ENCODE measurements at regions not wholly inside any gene's neighbourhood (a gene's known extent, or its start where the extent isn't known, plus 50 kb on each side); places are given as distances from the start of the nearest gene placed in this dataset.
"Not testable (repeated sequence)": the region's sequence is repeated elsewhere in the genome, so short reads cannot be mapped to it uniquely, and the experiment has no call there.

DNA sequence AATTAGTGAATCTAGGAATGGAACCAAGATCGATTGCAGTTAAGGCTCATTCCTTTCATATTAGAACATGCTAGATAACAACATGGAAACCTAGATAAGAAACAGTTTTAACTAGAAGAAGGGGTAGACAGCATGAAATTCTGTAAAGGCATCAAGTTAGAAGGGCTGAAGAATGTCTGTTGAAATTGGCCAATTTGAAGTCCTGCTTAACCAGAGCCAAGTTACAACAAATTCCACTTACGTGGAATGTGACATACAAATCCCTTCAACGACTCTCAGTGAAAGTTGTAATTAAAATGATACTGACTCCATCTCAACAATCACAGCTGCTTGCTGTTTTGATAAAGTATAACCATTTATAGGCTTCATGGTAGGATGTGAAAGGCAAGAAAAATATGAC, 1065.7 kb downstream of the DNAJB9 start:
- Histone ChIP-seq H4K20me1 (ENCODE audit: insufficient read depth, low read depth, low read length) (no peaks in the 10 kb centered on the region), H3K4me1 (ENCODE audit: low read length) (no peaks in the 10 kb centered on the region), H3K36me3 (ENCODE audit: insufficient read depth, low read length) (no peaks in the 10 kb centered on the region), H3K9me2 (replicated peaks; ENCODE audit: insufficient read depth, low read length) (no peaks in the 10 kb centered on the region), H3K27ac (ENCODE audit: low read length) (no peak overlapping the region), H3K4me2 (ENCODE audit: low read depth, low read length, poor library complexity, severe bottlenecking) (no peak overlapping the region), H3K27me3 (ENCODE audit: low read length) (no peaks in the 10 kb centered on the region), H3K79me2 (ENCODE audit: low read length) (no peaks in the 10 kb centered on the region), H3K4me3 (ENCODE audit: low read length) (no peak overlapping the region), H2AFZ (ENCODE audit: low read length) (no peak overlapping the region), H3K9me3 (ENCODE audit: low read length) (peaks cover 9% of the 10 kb centered on the region; the same call in 1 of the 2 replicates), H3K9ac (ENCODE audit: low read length) (no peak overlapping the region)
- DNase-seq, result no peak

DNA sequence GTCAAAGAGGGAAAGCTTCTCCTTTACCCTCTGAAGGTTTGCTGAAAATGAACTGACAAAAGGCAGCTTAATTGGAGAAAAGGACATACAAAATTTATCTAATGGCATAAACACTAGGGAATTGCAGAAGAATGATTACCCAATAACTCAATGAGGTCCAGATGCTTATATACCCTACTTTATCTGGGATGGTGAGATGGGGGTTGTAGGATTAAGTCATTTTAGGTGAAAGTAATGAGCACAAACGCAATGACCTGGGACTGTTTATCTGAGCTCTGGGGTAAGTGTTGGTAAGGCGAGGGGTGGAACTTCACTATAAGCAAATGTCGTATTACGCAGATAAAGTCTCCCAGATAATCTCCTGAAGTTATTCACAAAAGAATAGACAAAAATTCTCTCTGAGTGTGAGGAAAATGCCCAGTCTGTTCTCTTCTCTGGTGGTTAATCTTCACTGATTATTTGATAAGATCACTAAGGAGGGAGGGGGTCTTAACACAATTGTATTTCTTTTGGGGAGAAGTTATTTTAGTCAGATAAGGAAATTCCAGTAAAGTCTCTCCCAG, 1067.8 kb downstream of the DNAJB9 start:
- Histone ChIP-seq H3K27me3 (ENCODE audit: low read length) (no peaks in the 10 kb centered on the region), H2AFZ (ENCODE audit: low read length) (no peak overlapping the region), H3K4me1 (ENCODE audit: low read length) (no peaks in the 10 kb centered on the region), H3K36me3 (ENCODE audit: insufficient read depth, low read length) (no peaks in the 10 kb centered on the region), H3K4me3 (ENCODE audit: low read length) (no peak overlapping the region), H4K20me1 (ENCODE audit: insufficient read depth, low read depth, low read length) (no peaks in the 10 kb centered on the region), H3K27ac (ENCODE audit: low read length) (no peak overlapping the region), H3K9me2 (replicated peaks; ENCODE audit: insufficient read depth, low read length) (no peaks in the 10 kb centered on the region), H3K79me2 (ENCODE audit: low read length) (no peaks in the 10 kb centered on the region), H3K9ac (ENCODE audit: low read length) (no peak overlapping the region), H3K4me2 (ENCODE audit: low read depth, low read length, poor library complexity, severe bottlenecking) (no peak overlapping the region), H3K9me3 (ENCODE audit: low read length) (peaks cover 7% of the 10 kb centered on the region; the same call in 1 of the 2 replicates)
- DNase-seq, result no peak

DNA sequence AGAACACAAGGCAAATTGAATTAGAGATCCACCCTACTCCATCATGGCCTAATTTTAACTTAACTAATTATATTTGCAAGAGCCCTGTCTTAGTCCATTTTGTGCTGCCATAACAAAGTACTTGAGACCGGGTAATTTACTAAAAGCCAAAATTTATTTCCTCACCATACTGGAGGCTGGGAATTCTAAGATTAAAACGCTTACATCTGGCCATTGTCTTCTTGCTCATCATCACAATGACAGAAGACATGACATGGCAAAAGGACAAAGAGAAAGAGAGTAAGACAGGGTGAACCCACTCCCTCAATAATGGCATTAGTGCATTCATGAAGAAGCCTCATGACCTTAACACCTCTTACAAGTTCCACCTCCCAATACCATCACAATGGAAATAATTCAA, 1068.6 kb downstream of the DNAJB9 start:
- H3K4me2 ChIP-seq (ENCODE audit: low read depth, low read length, poor library complexity, severe bottlenecking), result no peak overlapping the region
- peaks cover 3% of the 10 kb centered on the region; the same call in 1 of the 2 replicates for H3K9me3 ChIP-seq (ENCODE audit: low read length)

DNA sequence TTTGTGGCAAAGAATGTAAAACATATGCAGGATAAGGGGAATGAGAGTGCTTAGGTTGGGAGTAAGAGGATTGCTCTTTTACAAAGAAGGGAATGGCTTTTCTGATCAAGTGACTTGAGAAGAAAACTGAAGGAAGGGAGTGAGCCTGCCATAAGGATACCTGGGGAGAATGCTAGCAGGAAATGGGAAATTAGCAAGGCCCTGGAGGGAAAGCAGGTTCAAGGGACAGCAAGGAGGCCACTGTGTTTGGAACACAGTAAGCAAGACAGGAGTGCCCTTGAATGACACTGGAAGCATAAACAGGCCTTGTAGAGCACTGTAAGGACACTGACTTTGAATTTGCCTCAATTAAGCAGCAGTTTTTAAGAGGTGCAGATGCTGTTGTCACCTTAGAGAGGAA, 1069.9 kb downstream of the DNAJB9 start:
- Histone ChIP-seq H4K20me1 (ENCODE audit: insufficient read depth, low read depth, low read length) (no peaks in the 10 kb centered on the region), H3K9ac (ENCODE audit: low read length) (no peak overlapping the region), H3K79me2 (ENCODE audit: low read length) (no peaks in the 10 kb centered on the region), H3K4me2 (ENCODE audit: low read depth, low read length, poor library complexity, severe bottlenecking) (no peak overlapping the region), H2AFZ (ENCODE audit: low read length) (no peak overlapping the region), H3K4me1 (ENCODE audit: low read length) (no peaks in the 10 kb centered on the region), H3K4me3 (ENCODE audit: low read length) (no peak overlapping the region), H3K27me3 (ENCODE audit: low read length) (no peaks in the 10 kb centered on the region), H3K9me3 (ENCODE audit: low read length) (no peaks in the 10 kb centered on the region; the same call in 1 of the 2 replicates), H3K9me2 (replicated peaks; ENCODE audit: insufficient read depth, low read length) (no peaks in the 10 kb centered on the region), H3K36me3 (ENCODE audit: insufficient read depth, low read length) (no peaks in the 10 kb centered on the region), H3K27ac (ENCODE audit: low read length) (no peak overlapping the region)
- DNase-seq, result no peak

More for the DNA sequence above, 1068.6 kb downstream of the DNAJB9 start:
- H3K4me3 ChIP-seq (ENCODE audit: low read length), result no peak overlapping the region
- no peaks in the 10 kb centered on the region for H3K79me2 ChIP-seq (ENCODE audit: low read length)
- no peak for DNase-seq
- no peaks in the 10 kb centered on the region for H3K9me2 ChIP-seq (replicated peaks; ENCODE audit: insufficient read depth, low read length)
- no peaks in the 10 kb centered on the region for H4K20me1 ChIP-seq (ENCODE audit: insufficient read depth, low read depth, low read length)
- no peak overlapping the region for H3K27ac ChIP-seq (ENCODE audit: low read length)
- no peak overlapping the region for H3K9ac ChIP-seq (ENCODE audit: low read length)
- no peak overlapping the region for H2AFZ ChIP-seq (ENCODE audit: low read length)
- no peaks in the 10 kb centered on the region for H3K4me1 ChIP-seq (ENCODE audit: low read length)
- H3K36me3 ChIP-seq (ENCODE audit: insufficient read depth, low read length), result no peaks in the 10 kb centered on the region
- no peaks in the 10 kb centered on the region for H3K27me3 ChIP-seq (ENCODE audit: low read length)

DNA sequence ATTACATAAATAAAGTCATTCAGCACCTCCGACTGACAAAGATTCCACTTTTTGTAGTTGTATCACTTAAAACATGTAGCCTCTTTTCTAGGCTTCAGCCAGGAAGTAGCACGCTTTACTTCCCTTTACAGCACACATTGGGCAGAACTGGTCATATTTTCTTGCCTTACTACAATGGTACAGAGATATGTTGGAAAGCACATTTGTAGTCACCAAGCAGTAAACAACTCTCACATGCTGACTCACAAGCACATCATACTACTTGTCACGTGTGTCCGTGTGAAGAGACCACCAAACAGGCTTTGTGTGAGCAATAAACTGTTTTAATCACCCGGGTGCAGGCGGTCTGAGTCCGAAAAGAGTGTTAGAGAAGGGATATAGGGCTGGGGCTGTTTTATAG, 1071.8 kb downstream of the DNAJB9 start:
- no peak overlapping the region for H3K4me2 ChIP-seq (ENCODE audit: low read depth, low read length, poor library complexity, severe bottlenecking)
- no peaks in the 10 kb centered on the region for H3K9me2 ChIP-seq (replicated peaks; ENCODE audit: insufficient read depth, low read length)
- no peaks in the 10 kb centered on the region for H3K36me3 ChIP-seq (ENCODE audit: insufficient read depth, low read length)
- H3K9me3 ChIP-seq (ENCODE audit: low read length), result no peaks in the 10 kb centered on the region
- no peak overlapping the region for H3K9ac ChIP-seq (ENCODE audit: low read length)
- no peak overlapping the region for H3K27ac ChIP-seq (ENCODE audit: low read length)
- no peak for DNase-seq
- H3K27me3 ChIP-seq (ENCODE audit: low read length), result no peaks in the 10 kb centered on the region
- H3K4me3 ChIP-seq (ENCODE audit: low read length), result no peak overlapping the region
- no peaks in the 10 kb centered on the region for H3K79me2 ChIP-seq (ENCODE audit: low read length)
- H2AFZ ChIP-seq (ENCODE audit: low read length), result no peak overlapping the region
- no peaks in the 10 kb centered on the region for H4K20me1 ChIP-seq (ENCODE audit: insufficient read depth, low read depth, low read length)
- H3K4me1 ChIP-seq (ENCODE audit: low read length), result no peaks in the 10 kb centered on the region

DNA sequence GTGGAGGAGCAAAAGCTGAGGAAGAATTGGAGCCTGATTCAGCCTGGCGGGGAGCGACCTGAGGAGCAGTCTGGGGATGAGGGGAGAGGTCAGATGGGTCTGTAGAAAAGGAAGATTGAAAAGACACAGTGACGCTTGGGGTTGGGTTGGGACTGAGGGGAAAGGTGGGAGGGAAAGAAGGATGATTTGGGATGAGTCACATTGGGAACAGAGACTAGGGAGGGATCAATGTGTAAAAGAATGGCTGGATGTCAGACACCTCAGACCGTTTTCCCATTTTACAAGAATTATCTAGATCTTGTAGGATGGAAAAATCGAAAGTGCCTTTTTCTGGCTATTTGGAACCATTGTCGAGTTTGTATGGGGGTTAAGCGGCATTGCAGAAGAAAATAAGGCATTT, 1076.5 kb downstream of the DNAJB9 start:
- DNase-seq, result no peak
- Histone ChIP-seq H3K9ac (ENCODE audit: low read length) (no peak overlapping the region), H3K4me1 (ENCODE audit: low read length) (no peaks in the 10 kb centered on the region), H3K27ac (ENCODE audit: low read length) (no peak overlapping the region), H2AFZ (ENCODE audit: low read length) (no peak overlapping the region), H3K9me3 (ENCODE audit: low read length) (no peaks in the 10 kb centered on the region), H3K79me2 (ENCODE audit: low read length) (no peaks in the 10 kb centered on the region), H3K4me2 (ENCODE audit: low read depth, low read length, poor library complexity, severe bottlenecking) (no peak overlapping the region), H3K27me3 (ENCODE audit: low read length) (no peaks in the 10 kb centered on the region), H3K9me2 (replicated peaks; ENCODE audit: insufficient read depth, low read length) (no peaks in the 10 kb centered on the region), H3K4me3 (ENCODE audit: low read length) (no peak overlapping the region), H4K20me1 (ENCODE audit: insufficient read depth, low read depth, low read length) (no peaks in the 10 kb centered on the region), H3K36me3 (ENCODE audit: insufficient read depth, low read length) (no peaks in the 10 kb centered on the region)

DNA sequence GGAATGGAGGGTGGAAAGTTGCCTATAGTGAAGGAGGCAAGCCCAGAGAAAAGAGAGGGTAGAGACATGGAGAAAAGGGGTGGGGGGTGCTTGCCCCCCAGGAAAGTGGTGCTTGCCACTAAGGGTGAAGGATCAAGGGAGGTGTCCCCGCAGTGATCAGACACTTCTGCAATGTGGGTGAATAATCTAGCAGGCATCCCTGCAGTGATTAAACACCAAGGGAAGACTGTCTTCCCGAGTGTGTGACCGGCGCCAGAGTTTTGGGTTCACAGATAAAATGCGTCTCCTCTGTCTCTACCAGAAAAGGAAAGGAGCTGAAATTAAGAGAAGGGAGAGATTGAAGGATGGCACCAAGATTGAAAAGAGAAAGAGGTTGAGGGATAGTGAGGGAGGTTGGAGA, 1076.9 kb downstream of the DNAJB9 start:
- H3K9ac ChIP-seq (ENCODE audit: low read length); H3K79me2 ChIP-seq (ENCODE audit: low read length); H3K9me3 ChIP-seq (ENCODE audit: low read length); H4K20me1 ChIP-seq (ENCODE audit: insufficient read depth, low read depth, low read length); H3K27me3 ChIP-seq (ENCODE audit: low read length); H3K4me2 ChIP-seq (ENCODE audit: low read depth, low read length, poor library complexity, severe bottlenecking); H3K27ac ChIP-seq (ENCODE audit: low read length); H3K36me3 ChIP-seq (ENCODE audit: insufficient read depth, low read length); H2AFZ ChIP-seq (ENCODE audit: low read length); H3K4me3 ChIP-seq (ENCODE audit: low read length); H3K9me2 ChIP-seq (replicated peaks; ENCODE audit: insufficient read depth, low read length); H3K4me1 ChIP-seq (ENCODE audit: low read length); DNase-seq: not testable (repeated sequence)

DNA sequence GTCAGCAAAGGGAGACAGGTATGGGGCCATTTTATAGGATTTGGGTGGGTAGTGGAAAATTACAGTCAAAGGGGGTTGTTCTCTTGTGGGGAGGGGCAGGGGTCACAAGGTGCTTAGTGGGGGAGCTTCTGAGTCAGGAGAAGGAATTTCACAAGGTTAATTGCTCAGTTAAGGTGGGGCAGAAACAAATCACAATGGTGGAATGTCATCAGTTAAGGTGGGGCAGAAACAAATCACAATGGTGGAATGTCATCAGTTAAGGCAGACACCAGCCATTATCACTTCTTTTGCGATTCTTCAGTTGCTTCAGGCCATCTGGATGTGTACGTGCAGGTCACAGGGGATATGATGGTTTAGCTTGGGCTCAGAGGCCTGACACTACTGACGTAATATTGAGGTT, 1077.6 kb downstream of the DNAJB9 start:
- H2AFZ ChIP-seq (ENCODE audit: low read length); H3K4me1 ChIP-seq (ENCODE audit: low read length): not testable (repeated sequence)

DNA sequence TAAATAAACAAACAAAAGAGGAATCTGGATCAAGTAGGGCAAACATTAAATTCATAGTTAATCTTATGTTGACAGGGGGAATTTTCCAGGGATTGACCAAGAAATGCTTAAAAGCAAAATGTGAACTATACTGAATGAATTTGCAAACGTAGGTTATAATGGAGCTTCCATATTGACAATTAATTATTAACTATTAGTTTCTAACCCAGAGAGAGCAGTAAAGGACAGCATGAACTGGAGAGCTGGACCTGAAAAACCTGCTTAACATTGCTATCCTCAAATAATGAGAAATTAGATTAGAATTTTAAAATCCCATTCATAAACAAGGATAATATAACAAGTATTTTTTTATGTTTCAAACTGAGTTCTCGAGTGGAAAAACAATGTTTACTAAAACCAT, 1089.6 kb downstream of the DNAJB9 start:
- Histone ChIP-seq H3K9me3 (ENCODE audit: low read length) (peaks cover 4% of the 10 kb centered on the region; the same call in 1 of the 2 replicates), H3K4me1 (ENCODE audit: low read length) (no peaks in the 10 kb centered on the region), H3K27ac (ENCODE audit: low read length) (no peak overlapping the region), H4K20me1 (ENCODE audit: insufficient read depth, low read depth, low read length) (no peaks in the 10 kb centered on the region), H3K79me2 (ENCODE audit: low read length) (no peaks in the 10 kb centered on the region), H3K4me2 (ENCODE audit: low read depth, low read length, poor library complexity, severe bottlenecking) (no peak overlapping the region), H3K27me3 (ENCODE audit: low read length) (no peaks in the 10 kb centered on the region), H3K36me3 (ENCODE audit: insufficient read depth, low read length) (no peaks in the 10 kb centered on the region), H3K9me2 (replicated peaks; ENCODE audit: insufficient read depth, low read length) (0 out of 2 replicates have a peak, but pooled peaks cover 3% of the 10 kb centered on the region), H3K4me3 (ENCODE audit: low read length) (no peak overlapping the region), H3K9ac (ENCODE audit: low read length) (no peak overlapping the region), H2AFZ (ENCODE audit: low read length) (no peak overlapping the region)
- DNase-seq, result no peak

More for the DNA sequence above, 1077.6 kb downstream of the DNAJB9 start:
- H3K27ac ChIP-seq (ENCODE audit: low read length); H3K79me2 ChIP-seq (ENCODE audit: low read length); H4K20me1 ChIP-seq (ENCODE audit: insufficient read depth, low read depth, low read length); H3K27me3 ChIP-seq (ENCODE audit: low read length); H3K36me3 ChIP-seq (ENCODE audit: insufficient read depth, low read length); H3K9ac ChIP-seq (ENCODE audit: low read length); H3K4me3 ChIP-seq (ENCODE audit: low read length); H3K9me3 ChIP-seq (ENCODE audit: low read length); DNase-seq; H3K4me2 ChIP-seq (ENCODE audit: low read depth, low read length, poor library complexity, severe bottlenecking); H3K9me2 ChIP-seq (replicated peaks; ENCODE audit: insufficient read depth, low read length): not testable (repeated sequence)

All from Karpas-422 (cell line).